GM12874 (cell line): ENCODE measurements at regions not wholly inside any gene's neighbourhood (a gene's known extent, or its start where the extent isn't known, plus 50 kb on each side); places are given as distances from the start of the nearest gene placed in this dataset.

Experiments used
- TF ChIP-seq, protein P1 (sequence below): IDR thresholded peaks from 2 replicates; pipeline ENCODE4 v1.5.1; 2011; ENCODE audit warnings: low read depth, mild to moderate bottlenecking, control low read depth, low read length, moderate library complexity; ENCODE audit not compliant: insufficient read depth

DNA sequence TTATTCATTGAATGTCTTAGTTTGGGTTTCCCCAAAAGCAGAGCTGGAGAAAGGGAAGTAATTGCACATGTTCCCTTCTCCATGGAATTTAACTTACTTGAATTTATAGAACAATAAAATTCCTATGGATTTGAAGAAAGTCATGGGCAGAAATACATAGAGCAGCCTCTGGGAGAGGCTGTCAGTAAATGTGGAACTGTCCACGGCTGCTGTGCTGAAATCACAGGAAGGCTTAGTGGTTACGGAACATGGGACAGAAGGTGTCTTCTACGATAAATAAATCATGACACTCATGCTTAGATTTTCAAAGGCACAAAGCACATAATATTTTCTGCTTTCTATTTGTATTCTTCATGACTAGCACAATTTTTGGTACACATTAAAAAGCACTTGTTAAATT, 440.6 kb upstream of the IZUMO3 start:
- TF ChIP-seq, protein P1, sequence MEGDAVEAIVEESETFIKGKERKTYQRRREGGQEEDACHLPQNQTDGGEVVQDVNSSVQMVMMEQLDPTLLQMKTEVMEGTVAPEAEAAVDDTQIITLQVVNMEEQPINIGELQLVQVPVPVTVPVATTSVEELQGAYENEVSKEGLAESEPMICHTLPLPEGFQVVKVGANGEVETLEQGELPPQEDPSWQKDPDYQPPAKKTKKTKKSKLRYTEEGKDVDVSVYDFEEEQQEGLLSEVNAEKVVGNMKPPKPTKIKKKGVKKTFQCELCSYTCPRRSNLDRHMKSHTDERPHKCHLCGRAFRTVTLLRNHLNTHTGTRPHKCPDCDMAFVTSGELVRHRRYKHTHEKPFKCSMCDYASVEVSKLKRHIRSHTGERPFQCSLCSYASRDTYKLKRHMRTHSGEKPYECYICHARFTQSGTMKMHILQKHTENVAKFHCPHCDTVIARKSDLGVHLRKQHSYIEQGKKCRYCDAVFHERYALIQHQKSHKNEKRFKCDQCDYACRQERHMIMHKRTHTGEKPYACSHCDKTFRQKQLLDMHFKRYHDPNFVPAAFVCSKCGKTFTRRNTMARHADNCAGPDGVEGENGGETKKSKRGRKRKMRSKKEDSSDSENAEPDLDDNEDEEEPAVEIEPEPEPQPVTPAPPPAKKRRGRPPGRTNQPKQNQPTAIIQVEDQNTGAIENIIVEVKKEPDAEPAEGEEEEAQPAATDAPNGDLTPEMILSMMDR, result no peak

DNA sequence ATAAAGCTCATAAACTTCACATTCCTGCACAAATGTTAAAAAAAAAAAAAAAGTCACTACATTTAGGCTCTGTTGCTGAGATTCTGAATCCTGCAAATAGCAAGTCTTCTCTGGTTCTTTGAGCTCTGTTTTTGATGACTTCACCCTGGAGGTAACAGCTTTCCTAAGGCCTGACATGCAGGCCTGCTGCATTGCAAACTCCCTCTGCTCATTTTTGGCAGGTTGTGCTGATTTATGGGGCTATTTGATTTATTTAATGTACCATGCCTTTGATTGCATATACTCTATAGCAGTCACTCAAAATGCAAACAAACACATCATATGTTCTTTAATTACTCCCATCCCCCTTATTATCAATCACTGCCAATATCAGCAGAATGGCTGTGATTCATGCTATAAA, 416.1 kb upstream of the IZUMO3 start:
- TF ChIP-seq, protein P1, result no peak

DNA sequence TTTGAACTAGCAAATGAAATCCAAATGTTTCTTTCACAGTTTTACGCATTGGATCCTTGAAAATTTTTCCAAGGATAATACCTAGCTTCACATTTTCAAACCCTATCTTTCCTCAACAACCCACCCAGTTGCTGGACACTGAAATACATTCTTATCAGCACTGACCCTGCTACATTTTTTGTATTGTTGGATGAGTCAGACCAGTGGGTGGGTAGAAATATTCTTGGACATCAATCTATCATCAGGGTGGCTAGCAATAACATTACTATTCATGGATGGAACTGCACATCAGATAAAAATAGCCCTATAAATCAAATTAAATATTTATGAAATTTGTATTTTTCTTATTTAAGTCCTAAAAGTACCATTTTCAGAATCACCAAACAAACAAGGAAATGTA, 407.4 kb upstream of the IZUMO3 start:
- TF ChIP-seq, protein P1, result no peak

DNA sequence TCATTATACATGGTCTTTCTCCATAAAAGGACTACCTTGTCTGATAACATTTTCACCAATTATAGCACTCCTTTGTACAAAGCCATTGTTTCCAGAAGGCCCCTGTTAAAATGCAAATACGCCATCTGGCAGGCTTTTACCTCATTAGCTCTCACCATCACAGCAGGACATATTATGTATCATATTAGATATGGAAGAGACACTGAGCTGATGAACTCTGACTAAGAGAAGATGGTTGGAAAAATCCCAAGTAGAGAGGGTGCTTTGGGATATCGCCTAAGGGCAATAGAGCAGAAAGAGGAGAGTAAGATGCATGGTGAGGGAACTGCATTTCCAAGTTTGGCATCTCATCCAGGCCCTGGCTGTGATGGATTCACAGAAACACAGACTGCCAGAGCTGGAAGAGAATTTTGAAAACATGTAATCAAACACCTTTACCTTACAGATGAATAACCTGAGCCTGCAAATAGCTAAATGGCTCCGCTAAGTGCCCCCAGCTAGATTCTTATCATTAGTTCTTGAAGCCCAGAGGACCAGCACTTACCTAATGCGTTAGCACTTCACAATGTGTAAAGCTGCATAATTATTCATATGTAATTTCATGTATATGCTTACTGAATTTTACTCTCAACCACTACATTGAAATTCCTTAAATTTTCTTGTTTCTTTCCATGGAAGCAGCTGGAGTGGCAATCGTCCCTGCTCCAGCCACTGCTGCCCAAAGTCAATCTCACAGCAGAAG, 393.6 kb upstream of the IZUMO3 start:
- TF ChIP-seq, protein P1, result no peak

DNA sequence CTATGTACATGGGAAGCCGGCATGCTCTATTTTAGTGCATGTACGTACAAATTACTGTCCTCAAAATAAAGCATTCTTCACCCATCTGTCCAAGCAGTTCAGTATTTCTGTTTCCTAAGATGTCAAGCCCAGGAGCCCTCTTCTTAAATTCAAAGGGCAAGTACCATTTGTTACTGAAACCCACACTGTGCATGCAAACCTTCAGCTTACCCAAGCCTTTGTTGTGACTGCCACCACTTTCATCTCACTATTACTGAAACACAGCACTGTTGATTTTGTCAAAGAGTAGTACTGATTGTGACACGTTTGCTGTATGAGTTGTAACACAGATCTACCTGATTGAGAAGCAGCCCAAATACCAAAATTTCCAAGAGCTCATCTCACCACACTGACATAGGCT, 390.4 kb upstream of the IZUMO3 start:
- TF ChIP-seq, protein P1, result no peak

DNA sequence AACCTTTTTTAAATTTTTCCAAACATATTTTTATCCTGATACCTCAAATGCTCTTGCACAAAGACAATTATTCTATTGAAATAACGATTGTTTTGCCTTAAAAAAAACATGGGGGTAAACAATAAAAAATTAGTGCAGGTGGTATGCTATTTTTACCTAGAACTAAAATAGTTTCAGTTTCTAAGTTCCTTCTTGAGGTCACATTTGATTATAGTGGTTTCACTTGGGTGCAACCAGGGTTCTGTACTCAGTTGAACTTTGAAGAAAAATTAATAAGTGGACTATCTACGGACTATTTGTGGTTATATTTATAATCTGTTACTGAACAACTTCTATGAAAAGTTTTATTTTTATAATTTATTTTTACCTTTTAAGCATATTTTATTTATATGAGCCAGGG, 387.1 kb upstream of the IZUMO3 start:
- TF ChIP-seq, protein P1, result no peak

DNA sequence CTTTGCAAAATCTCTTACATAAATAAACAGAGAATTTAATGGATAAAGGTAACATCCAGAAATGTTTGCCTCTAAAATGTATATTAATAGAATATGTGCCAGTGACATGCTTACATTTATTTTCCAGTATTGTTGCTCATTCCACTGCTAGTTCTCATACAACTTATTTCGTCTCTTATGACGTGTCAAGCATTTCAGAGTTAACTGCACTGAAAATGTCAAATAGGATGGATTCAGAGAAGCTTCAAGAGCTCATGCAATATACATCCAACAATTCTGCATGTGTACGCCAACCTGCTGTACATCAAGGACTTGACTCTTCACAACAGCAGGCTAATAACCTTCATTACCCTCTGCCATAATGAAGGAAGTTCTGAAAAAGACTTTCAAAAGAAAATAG, 386.2 kb upstream of the IZUMO3 start:
- TF ChIP-seq, protein P1, result no peak
